PFSK-1 (cell line): ENCODE measurements at regions not wholly inside any gene's neighbourhood (a gene's known extent, or its start where the extent isn't known, plus 50 kb on each side); places are given as distances from the start of the nearest gene placed in this dataset.

ENCODE experiments used
- POLR2AphosphoS5 ChIP-seq: IDR thresholded peaks from 2 replicates; pipeline ENCODE4 v1.6.1; 2012; ENCODE audit warnings: low read depth, mild to moderate bottlenecking, control low read depth, low read length, moderate library complexity
- SIN3A ChIP-seq: IDR thresholded peaks from 2 replicates; pipeline ENCODE4 v1.6.1; 2012; ENCODE audit warnings: mild to moderate bottlenecking, low read length, moderate library complexity, borderline replicate concordance; ENCODE audit not compliant: insufficient read depth
- TAF1 ChIP-seq: IDR thresholded peaks from 2 replicates; pipeline ENCODE4 v1.6.1; 2012; ENCODE audit warnings: low read length, control low read depth, borderline replicate concordance; ENCODE audit not compliant: insufficient read depth
- TF ChIP-seq, protein P1 (sequence below), 2 experiments: IDR thresholded peaks; 2 replicates each; pipeline versions ENCODE4 v1.6.1 to v1.8.0; 2011 to 2012; ENCODE audit warnings: low read depth in 2 of 2, low read length in 2 of 2, control low read depth in 1 of 2, inconsistent platforms in 1 of 2, mild to moderate bottlenecking in 1 of 2, moderate library complexity in 1 of 2; ENCODE audit not compliant: insufficient read depth in 1 of 2

GRCh38 chr12:4145990-4146859, 127.3 kb upstream of the CCND2 start:
- TF ChIP-seq POLR2AphosphoS5 (no peak), SIN3A (no peak), TAF1 (no peak)
- TF ChIP-seq, protein P1, sequence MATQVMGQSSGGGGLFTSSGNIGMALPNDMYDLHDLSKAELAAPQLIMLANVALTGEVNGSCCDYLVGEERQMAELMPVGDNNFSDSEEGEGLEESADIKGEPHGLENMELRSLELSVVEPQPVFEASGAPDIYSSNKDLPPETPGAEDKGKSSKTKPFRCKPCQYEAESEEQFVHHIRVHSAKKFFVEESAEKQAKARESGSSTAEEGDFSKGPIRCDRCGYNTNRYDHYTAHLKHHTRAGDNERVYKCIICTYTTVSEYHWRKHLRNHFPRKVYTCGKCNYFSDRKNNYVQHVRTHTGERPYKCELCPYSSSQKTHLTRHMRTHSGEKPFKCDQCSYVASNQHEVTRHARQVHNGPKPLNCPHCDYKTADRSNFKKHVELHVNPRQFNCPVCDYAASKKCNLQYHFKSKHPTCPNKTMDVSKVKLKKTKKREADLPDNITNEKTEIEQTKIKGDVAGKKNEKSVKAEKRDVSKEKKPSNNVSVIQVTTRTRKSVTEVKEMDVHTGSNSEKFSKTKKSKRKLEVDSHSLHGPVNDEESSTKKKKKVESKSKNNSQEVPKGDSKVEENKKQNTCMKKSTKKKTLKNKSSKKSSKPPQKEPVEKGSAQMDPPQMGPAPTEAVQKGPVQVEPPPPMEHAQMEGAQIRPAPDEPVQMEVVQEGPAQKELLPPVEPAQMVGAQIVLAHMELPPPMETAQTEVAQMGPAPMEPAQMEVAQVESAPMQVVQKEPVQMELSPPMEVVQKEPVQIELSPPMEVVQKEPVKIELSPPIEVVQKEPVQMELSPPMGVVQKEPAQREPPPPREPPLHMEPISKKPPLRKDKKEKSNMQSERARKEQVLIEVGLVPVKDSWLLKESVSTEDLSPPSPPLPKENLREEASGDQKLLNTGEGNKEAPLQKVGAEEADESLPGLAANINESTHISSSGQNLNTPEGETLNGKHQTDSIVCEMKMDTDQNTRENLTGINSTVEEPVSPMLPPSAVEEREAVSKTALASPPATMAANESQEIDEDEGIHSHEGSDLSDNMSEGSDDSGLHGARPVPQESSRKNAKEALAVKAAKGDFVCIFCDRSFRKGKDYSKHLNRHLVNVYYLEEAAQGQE (IDR thresholded peaks at IDR 0.05; ENCODE audit: insufficient read depth in 1 of 2, low read depth in 2 of 2, low read length in 2 of 2): no peak
